OCI-M2 (cell line): ENCODE measurements at regions not wholly inside any gene's neighbourhood (a gene's known extent, or its start where the extent isn't known, plus 50 kb on each side); places are given as distances from the start of the nearest gene placed in this dataset.
A peak's percentile ranks its signal among the peaks of the same experiment; 100 is the strongest.

Experiments
- DNase-seq: peaks from one replicate; lab custom pipeline; 2025; ENCODE audit not compliant: unreplicated experiment; lab: John Stamatoyannopoulos, UW

DNA sequence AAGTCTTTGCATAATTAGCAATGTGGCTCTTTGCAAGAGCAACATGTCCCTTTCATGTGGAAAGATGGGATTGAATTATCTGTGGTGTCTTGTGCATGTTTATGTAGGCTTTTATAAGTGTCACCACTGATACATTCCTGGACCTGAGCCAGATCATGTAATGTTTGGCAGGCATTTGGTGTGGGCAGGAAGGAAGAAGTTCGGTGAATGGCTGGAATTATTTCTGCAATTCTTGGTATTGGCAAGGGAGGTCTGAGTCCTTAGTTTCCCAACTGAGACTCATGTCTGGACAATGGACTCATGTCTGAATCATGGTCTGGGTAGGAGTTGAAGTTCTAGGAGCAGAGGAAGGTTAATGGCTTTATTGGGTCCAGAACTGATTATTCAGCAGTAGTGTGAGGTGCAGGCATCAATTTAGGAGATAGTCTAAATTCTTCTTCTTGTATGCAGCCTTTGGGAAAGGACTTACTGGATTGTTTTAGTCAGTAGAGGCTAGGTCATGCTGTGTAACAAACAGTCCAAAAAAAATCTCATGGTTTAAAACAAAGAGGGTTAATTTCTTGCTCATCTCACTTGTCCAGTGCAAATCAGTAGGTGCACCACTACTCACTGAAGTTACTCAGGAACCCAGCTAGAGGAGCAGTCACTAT lies 186.5 kb upstream of the LHX5 start:
- no peak for DNase-seq

DNA sequence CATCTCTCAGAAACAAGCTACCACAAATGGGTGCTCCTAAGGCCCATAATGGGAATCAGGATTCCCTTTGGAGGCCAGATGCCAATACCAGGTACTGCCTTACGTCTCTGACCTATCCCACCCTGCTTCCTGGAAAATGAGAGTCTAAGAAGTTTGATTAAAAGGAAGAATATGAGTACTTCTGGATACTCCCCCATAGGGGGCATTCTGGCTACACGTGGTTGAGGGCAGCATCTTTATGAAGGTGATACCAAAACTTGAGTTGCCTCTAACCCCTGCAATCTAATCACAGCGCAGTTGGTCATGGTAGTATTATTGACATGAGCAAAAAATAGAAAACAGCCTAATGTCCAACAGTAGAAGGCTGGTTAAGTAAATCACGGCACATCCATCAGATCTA lies 184.2 kb upstream of the LHX5 start:
- DNase-seq: no peak

DNA sequence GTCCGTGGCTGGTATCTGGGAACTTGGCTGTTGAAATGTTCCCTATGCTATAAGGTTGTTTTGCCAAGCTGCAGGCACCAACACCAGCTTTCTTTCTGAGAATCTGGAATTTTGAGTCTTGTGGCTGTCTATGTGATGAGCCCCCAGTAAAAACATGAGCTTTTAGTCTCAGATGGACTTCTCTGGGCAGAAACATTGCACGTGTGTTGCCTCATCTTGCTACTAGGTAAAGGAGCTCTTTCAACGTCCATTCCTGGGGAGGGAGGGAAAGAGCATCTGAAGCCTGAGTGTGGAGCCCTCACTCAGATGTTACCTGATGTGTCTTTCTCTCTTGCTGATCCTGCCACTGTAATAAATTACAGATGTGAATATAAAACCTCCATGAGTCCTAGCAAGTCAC lies 183.8 kb upstream of the LHX5 start:
- no peak for DNase-seq

DNA sequence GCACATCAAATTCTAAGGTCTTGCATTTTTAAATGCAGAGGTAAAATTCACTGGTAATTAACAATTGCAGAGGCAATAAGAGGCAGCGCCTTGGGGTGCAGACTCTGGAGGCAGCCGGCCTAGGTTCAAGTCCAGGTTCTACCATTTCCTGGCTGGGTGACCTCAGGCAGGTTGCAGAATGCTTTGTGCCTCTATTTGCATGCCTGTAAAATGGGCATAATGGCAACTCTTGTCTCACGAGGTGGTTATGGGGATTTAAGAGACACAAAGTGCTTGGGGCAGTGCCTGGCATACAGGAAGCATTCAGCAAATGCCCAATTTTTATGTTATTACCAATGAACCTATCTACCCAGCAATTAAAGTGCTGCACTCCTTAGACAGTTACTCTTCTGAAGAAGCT lies 180.0 kb upstream of the LHX5 start:
- DNase-seq: no peak

DNA sequence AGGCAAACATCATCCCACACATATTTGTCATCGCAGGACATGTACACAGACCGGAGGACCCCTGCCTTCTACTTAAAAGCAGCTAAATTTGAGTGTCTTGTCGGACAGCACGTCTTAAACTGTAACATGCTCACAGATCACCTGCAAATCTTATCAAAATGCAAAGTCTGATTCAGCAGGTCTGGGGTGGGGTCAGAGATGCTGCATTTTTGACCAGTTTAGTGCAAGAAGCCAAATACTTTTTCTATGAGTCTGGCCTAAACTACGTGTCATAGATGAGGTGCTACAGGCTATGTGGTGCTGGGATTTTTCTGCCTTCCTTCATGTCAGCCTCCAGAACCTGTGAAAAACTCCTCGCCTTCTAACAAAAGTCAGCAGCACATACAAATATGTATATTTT lies 178.8 kb upstream of the LHX5 start:
- no peak for DNase-seq

DNA sequence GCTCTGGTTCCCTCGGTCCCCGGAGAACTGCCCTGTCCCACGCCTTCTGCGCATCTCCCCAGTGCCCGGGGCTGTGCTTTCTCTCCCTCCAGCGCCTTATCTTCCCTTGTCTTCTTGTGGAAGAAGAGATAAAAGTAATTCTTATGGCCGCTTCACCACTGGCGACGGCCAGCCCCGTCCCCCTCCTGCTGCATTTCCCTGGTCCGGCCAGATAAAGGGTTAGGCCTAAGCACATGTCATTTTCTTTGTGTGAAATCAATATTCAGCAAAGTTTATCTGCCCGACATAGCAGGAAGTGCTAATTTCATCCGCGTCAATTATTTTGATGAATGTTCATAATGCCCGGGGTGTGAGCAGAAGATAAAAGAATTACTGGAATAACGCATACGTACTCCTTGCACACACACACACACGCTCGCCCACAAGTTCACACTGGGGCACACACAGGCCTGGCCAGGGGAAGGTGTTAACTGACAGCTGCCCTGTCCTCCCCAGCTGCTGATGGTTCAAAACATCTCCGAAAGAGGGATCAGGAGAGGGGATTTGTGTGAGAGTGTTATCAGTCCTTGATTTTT lies 177.7 kb upstream of the LHX5 start:
- peak; percentile 4 for DNase-seq

DNA sequence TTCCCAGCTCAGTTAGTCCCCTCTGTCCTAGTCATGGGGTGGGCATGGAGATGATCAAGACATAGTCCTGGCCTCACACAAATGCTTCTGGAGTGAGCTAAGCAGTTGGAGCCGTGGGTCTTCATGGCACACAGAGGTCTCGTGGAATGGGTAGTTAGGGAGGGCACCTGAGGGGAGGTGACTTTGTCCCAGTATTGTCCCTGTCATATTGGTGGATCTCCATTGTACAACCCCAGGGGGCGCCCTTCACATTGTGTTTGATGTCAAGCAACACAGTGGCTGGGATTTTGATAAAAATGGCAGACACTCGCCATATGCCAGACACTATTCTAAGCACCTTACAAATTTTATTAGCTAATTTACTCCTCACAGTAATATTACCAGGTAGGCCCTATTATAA lies 175.4 kb upstream of the LHX5 start:
- DNase-seq: no peak

DNA sequence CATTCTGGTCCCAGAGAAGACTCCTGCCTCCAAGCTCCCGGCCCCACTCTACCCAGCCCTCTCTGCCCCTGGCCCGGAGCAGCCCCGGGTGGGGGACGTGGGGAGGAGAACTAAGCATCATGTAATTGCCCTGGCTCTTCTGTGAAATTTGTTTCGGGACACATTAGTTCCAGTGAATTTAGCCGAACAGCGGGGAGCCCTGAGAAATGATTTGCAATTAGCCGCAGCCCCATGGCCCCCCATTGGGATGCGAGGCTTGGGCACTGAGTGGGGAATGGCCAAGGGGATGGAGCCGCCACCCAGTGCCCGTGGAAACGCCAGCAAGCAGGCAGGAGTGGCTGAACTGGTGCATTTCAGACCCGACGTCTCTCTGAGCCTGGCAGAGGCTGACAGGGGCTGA lies 173.9 kb upstream of the LHX5 start:
- no peak for DNase-seq

DNA sequence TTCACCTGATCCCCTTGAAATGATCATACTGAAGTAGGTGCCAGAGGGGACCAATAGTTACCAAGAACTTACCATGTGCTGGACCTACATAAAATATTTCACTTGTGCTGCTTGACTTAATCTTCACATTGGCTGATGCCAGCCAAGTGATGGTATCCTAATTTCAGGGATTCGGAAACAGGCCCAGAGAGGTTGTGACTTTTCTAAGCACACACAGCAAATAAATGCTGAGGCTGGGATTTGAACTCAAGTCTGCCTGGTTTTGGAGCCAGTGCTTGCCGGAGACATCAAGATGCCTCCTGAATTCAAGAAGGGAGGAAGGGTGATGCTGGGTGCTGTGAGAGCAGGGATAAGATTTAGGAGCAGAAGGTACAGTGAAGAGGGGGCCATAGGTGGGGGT lies 173.5 kb upstream of the LHX5 start:
- DNase-seq: no peak

DNA sequence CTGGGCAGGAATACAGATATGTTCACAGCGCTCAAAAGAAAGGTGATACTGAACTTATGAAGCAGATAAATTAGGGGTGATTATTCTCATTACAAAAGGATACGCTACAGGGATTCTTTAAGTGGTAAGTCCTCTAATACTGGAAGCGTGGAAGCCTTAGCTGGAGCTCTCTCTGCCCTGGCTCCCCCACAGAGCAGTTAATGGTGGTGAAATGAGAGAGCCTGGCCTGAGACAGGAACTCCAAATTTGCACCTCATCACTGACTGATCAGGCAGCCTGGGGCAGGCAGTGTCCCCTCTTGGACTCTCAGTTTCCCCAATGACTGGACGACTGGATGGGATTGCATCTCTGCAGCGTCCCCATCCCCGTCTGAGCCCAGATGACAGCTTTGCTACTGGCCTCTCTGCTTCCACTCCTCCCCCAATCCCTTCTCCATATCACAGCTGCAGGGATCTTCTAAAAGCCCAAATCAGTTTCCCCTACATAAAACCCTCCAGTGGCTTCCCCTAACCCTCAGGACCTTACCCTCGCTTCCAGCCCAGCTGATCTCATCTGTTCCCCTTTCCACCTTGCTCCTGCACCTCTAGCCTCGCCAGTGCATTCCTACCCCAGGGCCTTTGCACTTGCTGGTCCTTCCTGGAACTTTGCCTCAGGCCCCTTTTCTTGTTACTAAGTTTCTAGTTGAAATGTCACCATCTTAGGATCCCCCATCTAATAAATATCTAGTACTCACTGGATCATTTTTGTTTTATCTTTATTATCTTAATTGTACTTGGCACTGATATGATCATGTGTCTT lies 171.7 kb upstream of the LHX5 start:
- no peak for DNase-seq

DNA sequence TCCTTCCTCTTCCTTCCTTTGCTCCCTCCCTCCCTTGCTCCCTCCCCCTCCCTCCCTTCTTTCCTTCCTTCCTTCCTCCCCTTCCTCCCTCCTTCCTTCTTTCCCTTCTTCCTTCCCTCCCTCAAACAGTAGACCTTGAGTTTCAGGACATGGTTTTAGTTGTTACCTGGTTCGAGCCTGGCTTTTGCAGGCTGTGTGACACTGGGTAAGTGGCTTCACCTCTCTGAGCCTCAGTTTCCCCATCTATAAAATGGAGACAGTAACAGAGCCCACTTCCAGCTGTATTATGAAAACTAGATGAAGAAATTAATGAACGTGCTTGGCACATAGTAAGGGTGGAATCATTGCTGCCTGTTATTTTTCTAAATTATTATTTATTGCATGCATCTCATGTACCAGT lies 171.0 kb upstream of the LHX5 start:
- no peak for DNase-seq

DNA sequence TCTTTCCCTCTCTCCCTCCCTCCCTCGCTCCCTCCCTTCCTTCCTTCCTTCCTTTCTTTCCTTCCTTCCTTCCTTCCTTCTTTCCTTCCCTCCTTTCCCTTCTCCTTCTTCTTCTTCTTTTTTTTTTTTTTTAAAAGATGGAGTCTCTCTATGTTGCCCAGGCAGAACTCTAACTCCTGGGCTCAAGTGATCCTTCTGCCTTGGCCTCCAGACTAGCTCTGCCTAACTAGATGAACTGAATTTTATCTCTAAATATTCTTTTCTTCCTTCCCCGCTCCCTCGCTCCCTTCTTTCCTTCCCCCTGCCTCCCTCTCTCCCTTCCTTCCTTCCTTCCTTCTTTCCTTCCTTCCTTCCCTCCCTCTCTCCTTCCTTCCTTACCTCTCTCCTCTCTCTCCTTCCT lies 170.5 kb upstream of the LHX5 start:
- DNase-seq: no peak

DNA sequence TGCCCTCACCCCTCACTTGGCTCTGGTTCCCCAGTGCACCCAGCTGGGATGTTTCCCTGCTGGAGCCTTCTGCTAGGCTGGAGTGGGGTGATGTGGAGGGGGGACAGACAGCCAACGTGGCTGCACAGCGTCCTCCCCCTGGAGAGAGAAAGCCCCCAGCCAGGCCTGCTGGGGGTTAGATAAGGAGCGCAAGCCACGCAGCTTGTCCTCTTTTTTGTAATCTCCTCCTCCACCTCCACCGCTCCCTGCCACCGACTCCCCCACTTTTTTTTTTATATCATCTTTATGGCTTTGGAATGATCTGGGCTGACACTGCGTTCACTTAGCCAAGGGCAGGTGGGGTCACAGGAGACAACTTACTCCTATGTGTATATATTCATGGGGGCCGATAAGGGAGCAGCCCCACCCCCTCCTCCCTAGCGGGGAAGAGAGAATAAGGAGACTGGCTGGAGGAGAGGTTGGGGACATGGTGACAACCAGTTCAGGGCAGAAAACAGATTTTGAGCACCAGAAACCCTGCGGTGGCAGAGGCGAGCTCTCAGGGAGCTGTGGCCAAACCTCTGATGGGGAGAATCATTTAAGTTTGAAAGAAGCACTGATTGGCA lies 169.9 kb upstream of the LHX5 start:
- no peak for DNase-seq

DNA sequence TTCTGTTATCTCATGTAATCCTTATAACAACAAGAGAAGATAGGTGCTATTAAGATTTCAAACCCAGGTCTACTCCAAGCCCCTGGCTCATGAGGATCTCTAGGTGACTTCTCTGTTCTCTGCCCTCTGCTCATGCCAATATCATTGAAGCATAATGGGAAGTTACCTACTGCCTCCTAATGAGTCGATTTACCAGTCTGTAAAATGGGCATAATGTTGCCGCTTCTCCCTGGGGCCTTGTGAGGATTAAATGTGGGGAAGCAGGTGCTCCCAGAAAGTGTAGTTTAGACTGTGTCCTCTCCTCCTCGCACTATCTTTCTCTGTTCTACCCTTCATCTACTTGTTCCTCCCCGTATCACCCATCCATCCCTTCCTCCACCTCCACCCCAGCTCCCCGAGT lies 169.2 kb upstream of the LHX5 start:
- no peak for DNase-seq

DNA sequence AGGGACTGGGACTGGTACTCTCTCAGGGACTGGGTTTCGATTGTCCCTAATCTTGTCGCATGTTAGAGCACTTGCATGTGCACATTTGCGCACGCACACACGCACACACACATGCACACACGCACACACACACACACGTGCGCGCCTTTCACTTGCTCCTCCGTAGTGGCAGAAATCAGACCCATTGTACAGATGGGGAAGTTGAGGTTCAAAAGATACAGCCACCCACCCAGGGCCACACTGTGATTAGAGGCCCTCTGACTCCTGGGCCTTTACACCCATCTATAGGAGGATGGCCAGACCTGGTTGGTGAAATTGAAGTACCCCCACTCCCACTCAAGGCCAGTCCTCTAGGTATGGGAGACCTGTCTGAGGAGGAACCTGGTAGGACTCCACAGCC lies 167.8 kb upstream of the LHX5 start:
- no peak for DNase-seq

DNA sequence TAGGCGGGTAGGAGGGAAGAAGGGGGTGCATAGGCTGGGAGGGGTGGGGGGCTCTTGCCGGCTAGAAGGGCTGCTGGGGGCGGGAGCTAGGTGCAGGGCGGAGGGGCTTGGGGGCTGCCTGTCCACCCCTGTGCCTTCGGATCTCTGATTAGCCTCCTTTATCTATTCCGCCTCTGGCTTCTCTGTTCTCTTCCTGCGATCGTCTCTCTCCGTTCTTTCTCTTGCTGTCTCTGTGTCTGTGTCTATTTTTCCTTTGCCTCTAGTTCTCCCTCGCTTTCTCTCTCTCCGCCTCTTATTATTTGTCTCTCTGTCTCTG lies 166.7 kb upstream of the LHX5 start:
- no peak for DNase-seq

DNA sequence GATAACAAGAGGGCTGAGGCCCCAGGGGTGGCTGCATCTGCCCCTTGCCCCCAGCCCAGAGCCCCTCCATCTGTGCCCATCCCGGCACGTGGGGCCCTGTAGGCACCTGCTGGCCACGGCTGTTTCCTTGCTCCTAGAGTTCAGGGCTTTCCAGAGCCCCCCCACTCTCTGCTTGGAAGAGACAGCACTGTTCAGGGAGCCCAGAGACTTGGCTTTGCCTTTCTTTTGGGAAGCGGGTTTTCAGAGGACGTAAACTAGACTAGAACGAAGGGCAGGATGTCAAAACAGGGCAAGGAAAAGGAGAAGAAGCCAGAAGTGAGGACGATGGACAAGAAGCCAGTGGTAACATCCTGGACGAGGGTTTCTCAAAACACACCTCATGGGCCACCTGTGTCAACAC lies 163.3 kb upstream of the LHX5 start:
- DNase-seq: no peak

DNA sequence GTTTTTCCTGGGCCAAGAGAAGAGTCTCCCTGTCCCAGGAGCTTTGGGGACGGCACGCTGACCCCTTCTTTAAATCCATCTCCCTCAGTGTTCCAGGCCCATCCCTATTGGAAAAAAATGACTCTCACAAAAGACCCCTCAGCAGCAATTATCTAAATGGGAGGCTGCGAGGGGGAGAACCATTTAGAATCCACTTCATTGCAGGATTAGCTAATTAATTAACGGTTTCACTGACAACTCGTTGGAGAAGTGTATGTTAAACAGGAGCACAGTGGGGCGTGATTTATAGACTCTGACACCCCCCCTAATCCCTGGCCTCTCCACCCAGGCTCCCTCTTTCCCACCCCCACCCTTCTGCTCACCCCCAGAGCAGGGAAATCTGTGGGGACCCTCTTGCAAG lies 162.8 kb upstream of the LHX5 start:
- DNase-seq: no peak

DNA sequence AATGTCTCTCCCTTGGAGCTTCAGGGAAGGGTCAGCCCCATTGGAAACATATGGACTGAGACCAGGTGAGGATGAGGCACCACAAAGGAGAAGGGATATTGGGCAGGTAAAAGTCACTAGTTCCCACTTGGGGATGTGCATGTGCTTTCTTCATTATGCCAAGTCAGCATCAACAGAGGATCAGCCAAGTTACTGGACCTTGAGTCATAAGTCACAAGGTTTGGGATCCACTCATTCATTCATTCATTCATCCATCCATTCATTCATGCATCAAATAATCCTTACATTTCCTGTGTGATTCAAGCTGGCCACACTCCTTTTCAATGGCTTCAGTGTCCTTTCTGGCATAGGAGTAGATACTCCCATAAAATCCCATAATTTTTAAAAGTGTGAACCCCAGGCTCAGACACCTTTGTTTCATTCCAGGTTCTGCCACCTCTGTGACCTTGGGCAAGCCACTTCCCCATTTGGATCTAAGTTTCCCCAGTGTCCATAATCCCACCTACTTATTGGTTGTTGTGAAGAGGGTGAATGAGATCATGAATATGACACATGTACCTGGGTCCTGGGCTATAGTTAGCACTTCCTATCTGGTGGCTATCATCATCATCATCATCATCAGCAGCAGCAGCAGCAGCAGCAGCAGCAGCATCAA lies 162.1 kb upstream of the LHX5 start:
- no peak for DNase-seq

DNA sequence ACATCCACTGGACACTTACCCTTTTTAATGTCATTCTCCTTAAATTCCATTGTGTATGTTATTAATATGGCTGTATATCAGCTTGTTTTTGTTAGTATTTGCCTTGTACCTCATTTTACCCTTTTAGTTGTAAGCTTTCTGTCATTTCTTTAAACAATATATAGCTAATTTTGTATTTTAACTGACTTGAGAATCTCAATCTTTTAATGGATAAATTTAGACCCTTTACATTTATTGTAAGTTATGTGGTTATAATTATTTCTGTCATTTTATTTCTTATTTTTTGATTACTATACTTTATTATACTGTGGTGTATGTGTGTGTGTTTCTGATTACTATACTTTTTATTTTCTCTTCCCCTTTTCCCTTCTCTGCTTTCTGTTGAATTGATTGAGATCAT lies 159.0 kb upstream of the LHX5 start:
- DNase-seq: no peak

DNA sequence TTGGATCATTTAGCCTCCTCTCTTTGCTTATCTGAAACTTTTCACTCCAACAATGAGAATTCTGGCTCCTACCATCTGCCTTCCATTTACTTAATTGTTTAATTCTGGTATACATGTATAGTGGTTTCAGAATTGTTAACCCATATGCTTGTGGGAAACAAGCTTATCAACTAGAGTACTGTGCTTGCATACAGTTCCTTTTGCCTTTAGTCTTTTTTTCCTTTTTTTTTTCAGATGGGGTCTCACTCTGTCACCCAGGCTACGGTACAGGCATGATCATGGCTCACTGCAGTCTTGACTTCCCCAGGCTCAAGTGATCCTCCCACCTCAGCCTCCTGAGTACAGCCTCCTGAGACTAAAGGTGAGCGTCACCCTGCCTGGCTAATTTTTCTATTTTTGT lies 153.8 kb upstream of the LHX5 start:
- DNase-seq: no peak

DNA sequence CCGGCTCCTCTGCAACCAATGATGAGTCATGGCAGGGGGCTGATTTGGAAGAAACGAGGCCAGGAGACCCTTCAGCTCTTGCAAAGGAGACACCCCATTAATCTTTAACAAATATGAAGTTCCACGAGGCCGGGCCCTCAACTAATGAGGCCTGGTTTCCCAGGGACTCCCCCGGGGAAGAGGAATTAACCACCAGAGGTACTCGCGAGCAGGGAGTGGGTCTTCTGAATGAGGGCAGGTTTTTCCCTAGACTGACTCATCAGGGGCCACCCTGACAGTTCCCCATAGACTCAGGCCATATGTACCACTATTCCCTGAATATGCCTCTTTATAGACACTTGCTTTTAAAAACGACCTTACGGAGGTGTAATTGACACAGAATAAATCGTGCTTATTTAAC lies 150.7 kb upstream of the LHX5 start:
- no peak for DNase-seq
